CD14-positive monocyte (primary cell): ENCODE measurements at regions not wholly inside any gene's neighbourhood (a gene's known extent, or its start where the extent isn't known, plus 50 kb on each side); places are given as distances from the start of the nearest gene placed in this dataset.

Experiments used
- DNase-seq, 3 donors: peaks; one replicate each; pipeline ENCODE4 v3.0.0-alpha.2; 2011 to 2022
- H2AFZ ChIP-seq: 2 replicates; pipeline ENCODE4 v1.6.0; 2012; ENCODE audit warnings: mild to moderate bottlenecking, low read depth, low read length, inconsistent platforms; ENCODE audit not compliant: insufficient read depth, poor library complexity, severe bottlenecking
- H3K27ac ChIP-seq, 2 donors: 1 replicate in 1 of 2; 2 replicates in 1 of 2; pipeline ENCODE4 v1.5.1; 2012 to 2013; ENCODE audit warnings: low read length in 2 of 2, control low read depth in 1 of 2, inconsistent platforms in 1 of 2, low read depth in 1 of 2, mild to moderate bottlenecking in 1 of 2
- H3K27me3 ChIP-seq, 2 donors: one replicate each; pipeline versions ENCODE4 v1.6.0 to v1.6.1; 2011 to 2013; ENCODE audit warnings: low read length in 2 of 2; ENCODE audit not compliant: control insufficient read depth in 2 of 2, insufficient read depth in 2 of 2
- H3K36me3 ChIP-seq, 2 donors: replicated peaks in 1 of 2; 1 replicate in 1 of 2; 2 replicates in 1 of 2; pipeline versions ENCODE4 v1.5.1 to v1.6.1; 2012 to 2013; ENCODE audit warnings: low read length in 2 of 2, control low read depth in 1 of 2, inconsistent platforms in 1 of 2, mild to moderate bottlenecking in 1 of 2; ENCODE audit not compliant: insufficient read depth in 2 of 2, control insufficient read depth in 1 of 2
- H3K4me1 ChIP-seq, 2 donors: 1 replicate in 1 of 2; 2 replicates in 1 of 2; pipeline versions ENCODE4 v1.5.1 to v1.6.1; 2012 to 2013; ENCODE audit warnings: low read length in 2 of 2, control low read depth in 1 of 2, inconsistent platforms in 1 of 2, mild to moderate bottlenecking in 1 of 2, moderate library complexity in 1 of 2; ENCODE audit not compliant: insufficient read depth in 2 of 2, control insufficient read depth in 1 of 2
- H3K4me2 ChIP-seq: replicated peaks from 2 replicates; pipeline ENCODE3; 2012; ENCODE audit warnings: low read length, moderate library complexity, mild to moderate bottlenecking; ENCODE audit not compliant: poor library complexity, severe bottlenecking; ENCODE audit errors: extremely low read depth
- H3K4me3 ChIP-seq, 3 experiments: fragments of 200-600 bp in 1 of 3; sonication (generic) in 1 of 3; replicated peaks in 1 of 3; 1 replicate in 2 of 3; 2 replicates in 1 of 3; pipeline ENCODE4 v1.5.1; 2011 to 2013; ENCODE audit warnings: low read length in 3 of 3, mild to moderate bottlenecking in 3 of 3, control low read depth in 2 of 3, low read depth in 2 of 3, inconsistent platforms in 1 of 3, moderate library complexity in 1 of 3
- H3K79me2 ChIP-seq: 2 replicates; pipeline ENCODE4 v1.6.0; 2012; ENCODE audit warnings: mild to moderate bottlenecking, control low read depth, inconsistent platforms, low read length, moderate library complexity; ENCODE audit not compliant: insufficient read depth
- H3K9ac ChIP-seq: 2 replicates; pipeline ENCODE4 v1.6.0; 2017; ENCODE audit warnings: low read length, mild to moderate bottlenecking; ENCODE audit not compliant: insufficient read depth, poor library complexity, severe bottlenecking
- H3K9me3 ChIP-seq, 2 donors: replicated peaks in 1 of 2; 1 replicate in 1 of 2; 2 replicates in 1 of 2; pipeline versions ENCODE4 v1.5.1 to v1.6.1; 2012 to 2013; ENCODE audit warnings: low read length in 2 of 2, control low read depth in 1 of 2; ENCODE audit not compliant: control insufficient read depth in 1 of 2, insufficient read depth in 1 of 2
- H4K20me1 ChIP-seq: 2 replicates; pipeline ENCODE4 v1.6.0; 2012; ENCODE audit warnings: mild to moderate bottlenecking, low read length, control low read depth, moderate library complexity; ENCODE audit not compliant: insufficient read depth
- H3K27ac Mint-ChIP-seq, 7 donors: one replicate each; pipeline ENCODE4 v1.8.0; 2020; ENCODE audit warnings: mild to moderate bottlenecking in 7 of 7, mixed read lengths in 7 of 7, moderate library complexity in 6 of 7, inconsistent platforms in 2 of 7
- H3K27me3 Mint-ChIP-seq, 3 donors: one replicate each; pipeline ENCODE4 v1.8.0; 2021 to 2022; ENCODE audit warnings: low read depth in 3 of 3, mild to moderate bottlenecking in 3 of 3, mixed read lengths in 3 of 3, moderate library complexity in 3 of 3, inconsistent platforms in 1 of 3
- H3K36me3 Mint-ChIP-seq, 2 donors: one replicate each; pipeline ENCODE4 v1.8.0; 2020; ENCODE audit warnings: mixed read lengths in 2 of 2, inconsistent platforms in 1 of 2, mild to moderate bottlenecking in 1 of 2
- H3K4me1 Mint-ChIP-seq: one replicate; pipeline ENCODE4 v1.8.0; 2020; ENCODE audit warnings: mild to moderate bottlenecking, mixed read lengths
- H3K4me3 Mint-ChIP-seq, 2 donors: one replicate each; pipeline ENCODE4 v1.8.0; 2020; ENCODE audit warnings: mild to moderate bottlenecking in 2 of 2, mixed read lengths in 2 of 2, moderate library complexity in 1 of 2
- H3K9me3 Mint-ChIP-seq, 7 donors: one replicate each; pipeline ENCODE4 v1.8.0; 2020 to 2022; ENCODE audit warnings: mixed read lengths in 7 of 7, mild to moderate bottlenecking in 6 of 7, moderate library complexity in 6 of 7, inconsistent platforms in 2 of 7
- CTCF ChIP-seq: fragments of 200-600 bp; IDR thresholded peaks from one replicate; pipeline ENCODE4 v1.8.0; 2022; ENCODE audit warnings: antibody characterized with exemption, mild to moderate bottlenecking
- WGBS: methylation state at CpG from one replicate; pipeline ENCODE4 v1.1.5; 2013; ENCODE audit warnings: missing lambda C conversion rate; ENCODE audit not compliant: insufficient coverage; 5-methylcytosine and 5-hydroxymethylcytosine counted together
- intact Hi-C, 2 donors: fragments of 100-400 bp; cut with micrococcal nuclease; formaldehyde crosslinking; loops; one replicate each; pipeline versions ENCODE4 v1.15.0 to v1.15.1; 2023

- H3K27ac Mint-ChIP-seq: no peak overlapping the region
- H3K27me3 ChIP-seq: no peaks in the 10 kb centered on the region
- no peak overlapping the region for H3K9ac ChIP-seq
- TF ChIP-seq CTCF: no peak
- H3K4me3 Mint-ChIP-seq: no peak overlapping the region
- H3K4me1 Mint-ChIP-seq: no peaks in the 10 kb centered on the region
- DNase-seq: no peak
- no peak overlapping the region for H3K27ac ChIP-seq
- H3K36me3 ChIP-seq: no peaks in the 10 kb centered on the region
- intact Hi-C loops: no loop called here
- no peaks in the 10 kb centered on the region for H4K20me1 ChIP-seq
- H3K4me1 ChIP-seq: no peaks in the 10 kb centered on the region
- H3K4me2 ChIP-seq: no peak overlapping the region
- no peaks in the 10 kb centered on the region for H3K36me3 Mint-ChIP-seq
- no peak overlapping the region for H2AFZ ChIP-seq
- WGBS: 96% methylated on average over 4 of the region's 11 CpGs
- H3K9me3 ChIP-seq: no peaks in the 10 kb centered on the region
- peaks cover 0 to 13% (median 5%) of the 10 kb centered on the region in 7 donors for H3K9me3 Mint-ChIP-seq
- no peaks in the 10 kb centered on the region for H3K27me3 Mint-ChIP-seq
- H3K4me3 ChIP-seq: no peak overlapping the region
- no peaks in the 10 kb centered on the region for H3K79me2 ChIP-seq
Measured at GRCh38 chr3:178244733-178245709, 291.2 kb upstream of the KCNMB2 start.

- Mint-ChIP-seq H3K4me3 (no peak overlapping the region), H3K36me3 (no peaks in the 10 kb centered on the region), H3K27me3 (no peaks in the 10 kb centered on the region), H3K27ac (no peak overlapping the region), H3K4me1 (no peaks in the 10 kb centered on the region), H3K9me3 (peaks cover 0 to 10% (median 6%) of the 10 kb centered on the region in 7 donors)
- Histone ChIP-seq H4K20me1 (no peaks in the 10 kb centered on the region), H3K27me3 (no peaks in the 10 kb centered on the region), H3K27ac (no peak overlapping the region), H3K9me3 (no peaks in the 10 kb centered on the region), H3K9ac (no peak overlapping the region), H3K79me2 (no peaks in the 10 kb centered on the region), H3K36me3 (no peaks in the 10 kb centered on the region), H3K4me2 (no peak overlapping the region), H2AFZ (no peak overlapping the region), H3K4me1 (no peaks in the 10 kb centered on the region), H3K4me3 (no peak overlapping the region)
- DNase-seq: no peak
- WGBS: 100% methylated on average over 1 of the region's 3 CpGs
- no peak for TF ChIP-seq CTCF
- intact Hi-C loops: no loop called here
Measured at GRCh38 chr3:178246004-178246403, 290.2 kb upstream of the KCNMB2 start.
